ENCODE measurements at regions not wholly inside any gene's neighbourhood (a gene's known extent, or its start where the extent isn't known, plus 50 kb on each side); places are given as distances from the start of the nearest gene placed in this dataset.

GRCh38 chr2:83079007-83079406, 1380.1 kb downstream of the SUCLG1 start:
- POLR2A ChIA-PET, result no interaction called here
- CTCF ChIA-PET, result no interaction called here
- ATAC-seq, result no peak
- FAIRE-seq, result no peak
- no peak overlapping the region for H3K27ac ChIP-seq
- DNase-seq (ENCODE audit: low read depth in 1 of 2, low spot score in 1 of 2), result no peak
- TF ChIP-seq BCL3 (IDR thresholded peaks at IDR 0.05) (no peak), FOSB (CRISPR knock-in tag; IDR thresholded peaks at IDR 0.05) (no peak), EP300 (IDR thresholded peaks at IDR 0.05) (no peak), JUNB (IDR thresholded peaks at IDR 0.05) (no peak), ZNF302 (CRISPR knock-in tag; IDR thresholded peaks at IDR 0.05) (no peak), TFCP2L1 (CRISPR knock-in tag; IDR thresholded peaks at IDR 0.05) (no peak), CTCF (IDR thresholded peaks at IDR 0.05) (no peak), MAX (IDR thresholded peaks at IDR 0.05) (no peak), HEYL (CRISPR knock-in tag; IDR thresholded peaks at IDR 0.05) (no peak), RCOR1 (IDR thresholded peaks at IDR 0.05; ENCODE audit: low read depth, low read length) (no peak), PBX3 (IDR thresholded peaks at IDR 0.05) (no peak), HDAC2 (IDR thresholded peaks at IDR 0.05) (no peak), ZFP36 (IDR thresholded peaks at IDR 0.05; ENCODE audit: borderline replicate concordance, partially characterized antibody) (no peak), E2F6 (IDR thresholded peaks at IDR 0.05; ENCODE audit: borderline replicate concordance, low read depth) (no peak), RFX5 (IDR thresholded peaks at IDR 0.05) (no peak), HES2 (IDR thresholded peaks at IDR 0.05) (no peak), BHLHE40 (IDR thresholded peaks at IDR 0.05; ENCODE audit: low read depth, low read length) (no peak), HMGXB4 (CRISPR knock-in tag; IDR thresholded peaks at IDR 0.05; ENCODE audit: borderline replicate concordance) (no peak)
- no peaks in the 10 kb centered on the region; the same call in 2 of the 3 replicates for H3K9me3 ChIP-seq
- no peak overlapping the region for H3K4me3 ChIP-seq
- WGBS (ENCODE audit: missing lambda C conversion rate), result 25% methylated on average over 2 of the region's 2 CpGs
- no peak overlapping the region for H3K4me2 ChIP-seq
- no peaks in the 10 kb centered on the region for H3K4me1 ChIP-seq

- POLR2A ChIA-PET, result no interaction called here
- H3K4me1 ChIP-seq, result no peaks in the 10 kb centered on the region
- H3K4me2 ChIP-seq, result no peak overlapping the region
- FAIRE-seq (no peak), ATAC-seq (no peak), DNase-seq (ENCODE audit: low read depth in 1 of 2, low spot score in 1 of 2) (no peak)
- H3K4me3 ChIP-seq, result no peak overlapping the region
- CTCF ChIA-PET, result no interaction called here
- TF ChIP-seq ZNF302 (CRISPR knock-in tag; IDR thresholded peaks at IDR 0.05) (no peak), USF2 (IDR thresholded peaks at IDR 0.05) (no peak), CEBPB (IDR thresholded peaks at IDR 0.05) (no peak), CBX2 (IDR thresholded peaks at IDR 0.05; ENCODE audit: borderline replicate concordance, low read depth) (no peak), JUNB (IDR thresholded peaks at IDR 0.05) (no peak), CHD4 (IDR thresholded peaks at IDR 0.05; ENCODE audit: borderline replicate concordance) (no peak)
- H3K9me3 ChIP-seq, result peaks cover 3% of the 10 kb centered on the region; the same call in 2 of the 3 replicates
- no peak overlapping the region for H3K27ac ChIP-seq
These were observed 1386.3 kb downstream of the SUCLG1 start for GRCh38 chr2:83072767-83073166.
